Suprapubic skin (tissue), 4 donors: ENCODE measurements at regions not wholly inside any gene's neighbourhood (a gene's known extent, or its start where the extent isn't known, plus 50 kb on each side); places are given as distances from the start of the nearest gene placed in this dataset.

Experiments used
- DNase-seq, 2 donors: peaks; one replicate each; pipeline ENCODE4 v3.0.0-alpha.2; 2019; ENCODE audit warnings: low spot score in 2 of 2
- H3K27ac ChIP-seq: fragments of 200-600 bp; sonication (generic); one replicate; pipeline ENCODE4 v1.5.1; 2019
- H3K27me3 ChIP-seq: fragments of 200-600 bp; sonication (generic); one replicate; pipeline ENCODE4 v1.5.1; 2019
- H3K36me3 ChIP-seq: fragments of 200-600 bp; sonication (generic); one replicate; pipeline ENCODE4 v1.5.1; 2019
- H3K4me1 ChIP-seq: fragments of 200-600 bp; sonication (generic); one replicate; pipeline ENCODE4 v1.5.1; 2019
- H3K4me3 ChIP-seq: fragments of 200-600 bp; sonication (generic); one replicate; pipeline ENCODE4 v1.5.1; 2019; ENCODE audit warnings: mild to moderate bottlenecking
- H3K9me3 ChIP-seq: fragments of 200-600 bp; sonication (generic); one replicate; pipeline ENCODE4 v1.5.1; 2019
- CTCF ChIP-seq, 2 donors: fragments of 200-600 bp in 1 of 2; fragments of 450-650 bp in 1 of 2; sonication (generic) in 1 of 2; IDR thresholded peaks; one replicate each; pipeline ENCODE4 v1.5.1; 2016 to 2019; ENCODE audit warnings: antibody characterized with exemption in 2 of 2, mild to moderate bottlenecking in 1 of 2, moderate library complexity in 1 of 2
- EP300 ChIP-seq: sonication (generic); formaldehyde crosslinking; IDR thresholded peaks from one replicate; pipeline ENCODE4 v1.6.1; 2017; ENCODE audit warnings: antibody characterized with exemption
- POLR2A ChIP-seq, 2 donors: fragments of 450-650 bp; IDR thresholded peaks; one replicate each; pipeline ENCODE4 v1.6.1; 2017; ENCODE audit warnings: antibody characterized with exemption in 2 of 2, mild to moderate bottlenecking in 2 of 2, moderate library complexity in 2 of 2
- POLR2AphosphoS5 ChIP-seq, 3 donors: sonication (generic); formaldehyde crosslinking; IDR thresholded peaks; one replicate each; pipeline ENCODE4 v1.6.1; 2017; ENCODE audit warnings: antibody characterized with exemption in 3 of 3
- WGBS: methylation state at CpG from one replicate; pipeline ENCODE4 v1.1.5; 2018; 5-methylcytosine and 5-hydroxymethylcytosine counted together

GRCh38 chr13:104645786-104646185 is 1579.6 kb upstream of the SLC10A2 start:
- WGBS, result 96% methylated on average over 4 of the region's 4 CpGs
- no peaks in the 10 kb centered on the region for H3K4me1 ChIP-seq
- no peak overlapping the region for H3K27ac ChIP-seq
- no peaks in the 10 kb centered on the region for H3K36me3 ChIP-seq
- H3K9me3 ChIP-seq, result no peaks in the 10 kb centered on the region
- H3K4me3 ChIP-seq, result no peak overlapping the region
- H3K27me3 ChIP-seq, result no peaks in the 10 kb centered on the region
- TF ChIP-seq CTCF (IDR thresholded peaks at IDR 0.05) (no peak), POLR2A (IDR thresholded peaks at IDR 0.05) (no peak), EP300 (no peak), POLR2AphosphoS5 (IDR thresholded peaks at IDR 0.05) (no peak)
- DNase-seq, result no peak

GRCh38 chr13:104641309-104641708 is 1575.1 kb upstream of the SLC10A2 start:
- Histone ChIP-seq H3K9me3 (no peaks in the 10 kb centered on the region), H3K36me3 (no peaks in the 10 kb centered on the region), H3K4me3 (no peak overlapping the region), H3K27ac (no peak overlapping the region), H3K4me1 (no peaks in the 10 kb centered on the region), H3K27me3 (no peaks in the 10 kb centered on the region)
- WGBS, result 66% methylated on average over 5 of the region's 5 CpGs
- no peak for DNase-seq
- TF ChIP-seq POLR2AphosphoS5 (IDR thresholded peaks at IDR 0.05), result no peak
- no peak for TF ChIP-seq CTCF (IDR thresholded peaks at IDR 0.05)
- TF ChIP-seq POLR2A (IDR thresholded peaks at IDR 0.05), result no peak
- TF ChIP-seq EP300, result no peak

- TF ChIP-seq POLR2A (IDR thresholded peaks at IDR 0.05) (no peak), POLR2AphosphoS5 (IDR thresholded peaks at IDR 0.05) (no peak), CTCF (IDR thresholded peaks at IDR 0.05) (no peak), EP300 (no peak)
Observed at GRCh38 chr13:104635879-104636278, 1569.7 kb upstream of the SLC10A2 start.

GRCh38 chr13:104634016-104634415 is 1567.8 kb upstream of the SLC10A2 start:
- H3K4me1 ChIP-seq, result no peaks in the 10 kb centered on the region
- no peaks in the 10 kb centered on the region for H3K9me3 ChIP-seq
- no peak overlapping the region for H3K4me3 ChIP-seq
- no peak for DNase-seq
- H3K27me3 ChIP-seq, result no peaks in the 10 kb centered on the region
- no peak overlapping the region for H3K27ac ChIP-seq
- no peaks in the 10 kb centered on the region for H3K36me3 ChIP-seq
- WGBS, result 89% methylated on average over 2 of the region's 2 CpGs
- TF ChIP-seq EP300 (no peak), POLR2A (IDR thresholded peaks at IDR 0.05) (no peak), POLR2AphosphoS5 (IDR thresholded peaks at IDR 0.05) (no peak), CTCF (IDR thresholded peaks at IDR 0.05) (no peak)

More at GRCh38 chr13:104635879-104636278, 1569.7 kb upstream of the SLC10A2 start:
- Histone ChIP-seq H3K4me1 (no peaks in the 10 kb centered on the region), H3K27ac (no peak overlapping the region), H3K36me3 (no peaks in the 10 kb centered on the region), H3K9me3 (no peaks in the 10 kb centered on the region), H3K4me3 (no peak overlapping the region), H3K27me3 (no peaks in the 10 kb centered on the region)
- WGBS, result 80% methylated on average over 5 of the region's 5 CpGs
- DNase-seq, result no peak

GRCh38 chr13:104632736-104633135 is 1566.5 kb upstream of the SLC10A2 start:
- no peak overlapping the region for H3K27ac ChIP-seq
- H3K36me3 ChIP-seq, result no peaks in the 10 kb centered on the region
- no peaks in the 10 kb centered on the region for H3K9me3 ChIP-seq
- WGBS, result 69% methylated on average over 1 of the region's 1 CpG
- no peak overlapping the region for H3K4me3 ChIP-seq
- DNase-seq, result no peak
- no peak for TF ChIP-seq POLR2A (IDR thresholded peaks at IDR 0.05)
- no peaks in the 10 kb centered on the region for H3K4me1 ChIP-seq
- H3K27me3 ChIP-seq, result no peaks in the 10 kb centered on the region

GRCh38 chr13:104625201-104625600 is 1559.0 kb upstream of the SLC10A2 start:
- H3K4me1 ChIP-seq, result no peaks in the 10 kb centered on the region
- 92% methylated on average over 7 of the region's 7 CpGs for WGBS
- H3K36me3 ChIP-seq, result no peaks in the 10 kb centered on the region
- no peak overlapping the region for H3K4me3 ChIP-seq
- H3K9me3 ChIP-seq, result no peaks in the 10 kb centered on the region
- no peak for DNase-seq
- TF ChIP-seq EP300 (no peak), POLR2AphosphoS5 (IDR thresholded peaks at IDR 0.05) (no peak), POLR2A (IDR thresholded peaks at IDR 0.05) (no peak), CTCF (IDR thresholded peaks at IDR 0.05) (no peak)
- H3K27me3 ChIP-seq, result no peaks in the 10 kb centered on the region
- H3K27ac ChIP-seq, result no peak overlapping the region
